Thyroid gland (tissue), 4 donors: ENCODE measurements at regions not wholly inside any gene's neighbourhood (a gene's known extent, or its start where the extent isn't known, plus 50 kb on each side); places are given as distances from the start of the nearest gene placed in this dataset.

Source experiments
- DNase-seq, 2 donors: peaks; one replicate each; pipeline ENCODE4 v3.0.0-alpha.2; 2019
- H3K27ac ChIP-seq, 3 donors: fragments of 200-600 bp; sonication (generic); 1 replicate in 2 of 3; 2 replicates in 1 of 3; pipeline ENCODE4 v1.5.1; 2016 to 2019; ENCODE audit warnings: mild to moderate bottlenecking in 1 of 3, moderate library complexity in 1 of 3
- H3K27me3 ChIP-seq: fragments of 200-600 bp; sonication (generic); one replicate; pipeline ENCODE4 v1.5.1; 2019
- H3K36me3 ChIP-seq, 2 donors: fragments of 200-600 bp; sonication (generic); one replicate each; pipeline ENCODE4 v1.5.1; 2016 to 2019
- H3K4me1 ChIP-seq, 2 donors: fragments of 200-600 bp; sonication (generic); one replicate each; pipeline ENCODE4 v1.5.1; 2017 to 2019
- H3K4me3 ChIP-seq, 3 donors: fragments of 200-600 bp; sonication (generic); replicated peaks in 1 of 3; 1 replicate in 2 of 3; 2 replicates in 1 of 3; pipeline ENCODE4 v1.5.1; 2016; ENCODE audit warnings: mild to moderate bottlenecking in 1 of 3
- H3K9me3 ChIP-seq: fragments of 200-600 bp; sonication (generic); one replicate; pipeline ENCODE4 v1.5.1; 2017
- POLR2A ChIP-seq, 2 donors: fragments of 450-650 bp; IDR thresholded peaks; one replicate each; pipeline ENCODE4 v1.6.1; 2017; ENCODE audit warnings: antibody characterized with exemption in 2 of 2, mild to moderate bottlenecking in 2 of 2, moderate library complexity in 1 of 2
- WGBS, 2 donors: methylation state at CpG; one replicate each; pipeline ENCODE4 v1.1.5; 2017; 5-methylcytosine and 5-hydroxymethylcytosine counted together
- intact Hi-C: fragments of 100-400 bp; cut with DNase I; formaldehyde crosslinking; loops from one replicate; pipeline ENCODE4 v1.15.1; 2023
- TF ChIP-seq, protein P1 (sequence below), 6 experiments: fragments of 200-600 bp in 3 of 6; fragments of 450-650 bp in 3 of 6; sonication (generic) in 3 of 6; IDR thresholded peaks; one replicate each; pipeline ENCODE4 v1.5.1; 2016 to 2019; ENCODE audit warnings: antibody characterized with exemption in 6 of 6, mild to moderate bottlenecking in 2 of 6, inconsistent platforms in 1 of 6, moderate library complexity in 1 of 6

DNA sequence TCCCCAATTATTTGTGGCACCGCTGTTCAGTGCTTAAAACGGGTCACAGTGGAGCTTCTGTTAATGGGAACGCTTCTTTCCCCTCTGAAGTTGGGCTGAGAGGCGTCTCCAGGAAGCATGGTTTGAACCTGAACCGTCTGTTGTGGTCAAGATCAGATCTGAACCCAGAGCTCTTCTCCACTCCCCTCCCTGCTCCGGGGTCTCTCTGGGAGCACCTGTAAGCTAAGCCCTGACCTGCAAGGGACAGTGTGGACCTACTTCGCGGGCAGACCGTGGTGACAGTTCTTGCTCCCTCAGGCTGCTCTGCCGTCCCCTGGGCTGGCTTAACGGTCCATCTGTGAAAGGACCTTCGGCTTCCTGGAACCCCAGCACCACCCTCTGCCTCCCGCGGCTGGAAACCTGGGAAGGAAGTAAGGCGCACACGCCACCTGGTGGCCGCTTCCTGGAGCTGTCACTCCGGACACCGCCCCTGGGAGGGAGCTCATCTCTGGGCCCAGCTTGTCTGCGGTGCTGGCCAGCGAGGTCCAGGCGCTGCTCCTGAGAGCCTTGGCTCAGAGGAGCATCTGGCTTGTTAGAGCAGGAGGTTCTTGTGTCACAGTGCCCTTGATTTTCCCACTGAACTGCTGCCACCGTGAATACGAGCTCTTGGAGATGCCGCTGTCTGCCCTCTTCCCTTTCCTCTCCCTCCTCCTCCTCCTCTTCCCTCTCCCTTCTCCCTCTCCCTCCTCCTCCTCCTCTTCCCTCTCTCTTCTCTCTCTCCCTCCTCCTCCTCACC lies 518.5 kb upstream of the EEF2KMT start:
- no peak overlapping the region for H3K4me3 ChIP-seq
- TF ChIP-seq POLR2A (IDR thresholded peaks at IDR 0.05): no peak
- TF ChIP-seq, protein P1, sequence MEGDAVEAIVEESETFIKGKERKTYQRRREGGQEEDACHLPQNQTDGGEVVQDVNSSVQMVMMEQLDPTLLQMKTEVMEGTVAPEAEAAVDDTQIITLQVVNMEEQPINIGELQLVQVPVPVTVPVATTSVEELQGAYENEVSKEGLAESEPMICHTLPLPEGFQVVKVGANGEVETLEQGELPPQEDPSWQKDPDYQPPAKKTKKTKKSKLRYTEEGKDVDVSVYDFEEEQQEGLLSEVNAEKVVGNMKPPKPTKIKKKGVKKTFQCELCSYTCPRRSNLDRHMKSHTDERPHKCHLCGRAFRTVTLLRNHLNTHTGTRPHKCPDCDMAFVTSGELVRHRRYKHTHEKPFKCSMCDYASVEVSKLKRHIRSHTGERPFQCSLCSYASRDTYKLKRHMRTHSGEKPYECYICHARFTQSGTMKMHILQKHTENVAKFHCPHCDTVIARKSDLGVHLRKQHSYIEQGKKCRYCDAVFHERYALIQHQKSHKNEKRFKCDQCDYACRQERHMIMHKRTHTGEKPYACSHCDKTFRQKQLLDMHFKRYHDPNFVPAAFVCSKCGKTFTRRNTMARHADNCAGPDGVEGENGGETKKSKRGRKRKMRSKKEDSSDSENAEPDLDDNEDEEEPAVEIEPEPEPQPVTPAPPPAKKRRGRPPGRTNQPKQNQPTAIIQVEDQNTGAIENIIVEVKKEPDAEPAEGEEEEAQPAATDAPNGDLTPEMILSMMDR (IDR thresholded peaks at IDR 0.05): peak; percentile 21 to 81 (median 62)
- H3K27ac ChIP-seq: no peak overlapping the region
- H3K4me1 ChIP-seq: no peaks in the 10 kb centered on the region
- 17 to 19% methylated on average over 17 to 24 of the region's 25 CpGs for WGBS, 2 donors
- no peaks in the 10 kb centered on the region for H3K9me3 ChIP-seq
- H3K36me3 ChIP-seq: no peaks in the 10 kb centered on the region
- DNase-seq: peak; percentile 53 to 54
- H3K27me3 ChIP-seq: no peaks in the 10 kb centered on the region
- intact Hi-C loops: no loop called here

DNA sequence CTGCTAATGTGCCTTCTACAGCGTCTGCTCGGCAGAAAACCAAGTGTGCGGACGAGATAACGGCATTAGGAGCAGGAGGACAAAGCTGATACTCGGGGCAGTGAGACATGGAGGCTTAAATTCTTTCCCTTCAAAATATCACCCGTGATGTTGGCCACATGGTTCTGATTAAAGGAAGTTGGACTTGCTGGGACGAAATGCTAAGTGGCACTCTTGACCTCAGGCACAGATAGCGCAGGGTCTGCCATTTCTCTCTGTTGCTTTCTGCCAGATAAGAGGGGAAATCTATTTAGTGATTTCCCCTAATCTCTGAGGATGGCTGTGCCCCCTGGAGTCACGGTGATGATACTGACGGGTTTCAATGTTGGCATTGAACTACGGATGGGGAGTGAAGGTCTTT lies 509.6 kb upstream of the EEF2KMT start:
- intact Hi-C loops: loop anchor here (10.0 kb wide), 1 partner anchor 102 kb away; no protein-coding TSS in a partner anchor
- no peak for DNase-seq
- no peaks in the 10 kb centered on the region for H3K4me1 ChIP-seq
- 41 to 53% methylated on average over 12 of the region's 12 CpGs for WGBS, 2 donors
- TF ChIP-seq, protein P1 (IDR thresholded peaks at IDR 0.05): no peak
- H3K36me3 ChIP-seq: no peaks in the 10 kb centered on the region
- H3K27me3 ChIP-seq: no peaks in the 10 kb centered on the region
- H3K27ac ChIP-seq: no peak overlapping the region
- H3K4me3 ChIP-seq: no peak overlapping the region
- no peaks in the 10 kb centered on the region for H3K9me3 ChIP-seq

DNA sequence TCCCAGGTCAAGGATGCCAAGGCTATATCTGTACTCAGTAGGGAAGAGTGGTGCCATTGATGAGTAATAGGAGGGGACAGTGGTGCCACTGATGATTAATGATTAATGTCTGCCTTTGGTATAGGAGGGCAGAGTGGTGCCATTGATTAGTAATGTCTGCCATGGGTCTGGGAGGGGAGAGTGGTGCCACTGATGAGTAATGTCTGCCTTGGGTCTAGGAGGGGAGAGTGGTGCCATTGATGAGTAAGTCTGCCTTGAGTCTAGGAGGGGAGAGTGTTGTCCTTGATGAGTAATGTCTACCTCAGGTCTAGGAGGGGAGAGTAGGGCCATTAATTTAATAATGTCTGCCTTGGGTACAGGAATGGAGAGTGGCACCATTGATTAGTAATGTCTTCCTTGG lies 507.8 kb upstream of the EEF2KMT start:
- Histone ChIP-seq H3K9me3 (no peaks in the 10 kb centered on the region), H3K27me3 (no peaks in the 10 kb centered on the region), H3K4me3 (no peak overlapping the region), H3K36me3 (no peaks in the 10 kb centered on the region), H3K27ac (no peak overlapping the region), H3K4me1 (no peaks in the 10 kb centered on the region)
- TF ChIP-seq, protein P1 (IDR thresholded peaks at IDR 0.05): no peak
- no peak for TF ChIP-seq POLR2A (IDR thresholded peaks at IDR 0.05)
- intact Hi-C loops: loop anchor here (10.0 kb wide), 1 partner anchor 101 kb away; no protein-coding TSS in a partner anchor
- DNase-seq: no peak

DNA sequence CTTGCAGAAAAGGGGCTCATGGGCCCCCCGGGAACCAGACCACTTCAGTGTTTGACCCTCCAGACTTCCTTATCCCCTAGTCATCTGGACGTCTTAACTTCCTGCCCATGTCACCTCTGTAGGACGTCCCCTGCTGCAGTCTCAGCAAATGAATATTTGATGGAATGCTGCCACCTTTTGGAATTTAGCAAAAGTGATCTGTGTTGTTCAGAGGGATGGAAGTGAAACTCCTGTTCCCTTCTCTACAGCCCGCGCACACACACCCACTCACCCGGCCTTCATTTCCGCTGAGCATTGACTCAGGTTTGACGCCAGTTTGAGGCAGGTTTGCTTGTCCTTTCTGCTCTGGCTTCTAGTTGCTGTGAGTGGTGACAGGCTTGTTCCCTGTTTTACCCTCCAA lies 507.2 kb upstream of the EEF2KMT start:
- intact Hi-C loops: loop anchor here (10.0 kb wide), 1 partner anchor 100 kb away; no protein-coding TSS in a partner anchor
- WGBS, 2 donors: 25 to 28% methylated on average over 8 of the region's 8 CpGs
- DNase-seq: peak; percentile 4 to 14
- no peak overlapping the region for H3K27ac ChIP-seq
- no peaks in the 10 kb centered on the region for H3K36me3 ChIP-seq
- H3K4me1 ChIP-seq: no peaks in the 10 kb centered on the region
- H3K9me3 ChIP-seq: no peaks in the 10 kb centered on the region
- no peak overlapping the region for H3K4me3 ChIP-seq
- H3K27me3 ChIP-seq: no peaks in the 10 kb centered on the region
- TF ChIP-seq, protein P1 (IDR thresholded peaks at IDR 0.05): peak in 4 of 6 experiments; percentile 10 to 60 (median 48)
- no peak for TF ChIP-seq POLR2A (IDR thresholded peaks at IDR 0.05)

DNA sequence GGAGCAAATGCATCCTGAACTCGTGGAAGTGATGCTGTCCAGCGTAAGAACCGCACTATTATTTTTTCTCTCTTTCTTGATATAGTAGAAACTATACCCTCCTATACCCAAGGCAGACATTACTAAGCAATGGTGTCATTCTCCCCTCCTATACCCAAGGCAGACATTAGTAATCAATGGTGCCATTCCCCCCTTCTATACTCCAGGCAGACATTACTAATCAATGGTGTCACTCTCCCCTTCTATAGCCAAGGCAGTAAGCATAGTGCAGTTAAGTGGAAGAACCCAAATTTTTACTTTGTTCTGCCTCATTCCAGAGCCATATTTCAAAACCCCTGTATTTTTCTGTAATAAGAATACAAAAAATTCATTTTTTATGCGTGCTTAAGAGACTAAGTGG lies 506.2 kb upstream of the EEF2KMT start:
- 87 to 92% methylated on average over 4 of the region's 4 CpGs for WGBS, 2 donors
- H3K4me1 ChIP-seq: no peaks in the 10 kb centered on the region
- TF ChIP-seq, protein P1 (IDR thresholded peaks at IDR 0.05): no peak
- TF ChIP-seq POLR2A (IDR thresholded peaks at IDR 0.05): no peak
- intact Hi-C loops: loop anchor here (10.0 kb wide), 1 partner anchor 99 kb away; no protein-coding TSS in a partner anchor
- no peaks in the 10 kb centered on the region for H3K27me3 ChIP-seq
- H3K9me3 ChIP-seq: no peaks in the 10 kb centered on the region
- no peak for DNase-seq
- no peak overlapping the region for H3K4me3 ChIP-seq
- H3K27ac ChIP-seq: no peak overlapping the region
- H3K36me3 ChIP-seq: no peaks in the 10 kb centered on the region
